ENCODE measurements at regions not wholly inside any gene's neighbourhood (a gene's known extent, or its start where the extent isn't known, plus 50 kb on each side); places are given as distances from the start of the nearest gene placed in this dataset.

DNA sequence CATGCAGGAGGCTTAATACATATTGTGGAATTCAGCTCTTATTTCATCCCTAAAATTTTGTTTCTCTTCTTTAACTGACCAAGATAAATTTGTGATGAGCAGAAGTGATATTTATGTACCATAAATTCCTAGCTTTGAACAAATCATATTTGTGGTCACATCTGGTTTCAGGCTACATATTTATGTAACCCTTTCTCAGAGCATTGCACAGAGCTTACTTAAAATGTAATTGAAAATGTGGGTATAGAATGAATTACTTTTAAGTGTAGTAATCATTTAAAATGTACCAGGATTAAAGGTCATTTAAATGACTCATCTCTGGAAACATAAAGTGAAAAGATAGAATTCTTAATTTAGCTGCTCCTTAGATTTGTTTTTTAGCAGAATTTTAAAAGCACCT lies 129.9 kb upstream of the FRMD6 start:
- TF ChIP-seq, protein P1, sequence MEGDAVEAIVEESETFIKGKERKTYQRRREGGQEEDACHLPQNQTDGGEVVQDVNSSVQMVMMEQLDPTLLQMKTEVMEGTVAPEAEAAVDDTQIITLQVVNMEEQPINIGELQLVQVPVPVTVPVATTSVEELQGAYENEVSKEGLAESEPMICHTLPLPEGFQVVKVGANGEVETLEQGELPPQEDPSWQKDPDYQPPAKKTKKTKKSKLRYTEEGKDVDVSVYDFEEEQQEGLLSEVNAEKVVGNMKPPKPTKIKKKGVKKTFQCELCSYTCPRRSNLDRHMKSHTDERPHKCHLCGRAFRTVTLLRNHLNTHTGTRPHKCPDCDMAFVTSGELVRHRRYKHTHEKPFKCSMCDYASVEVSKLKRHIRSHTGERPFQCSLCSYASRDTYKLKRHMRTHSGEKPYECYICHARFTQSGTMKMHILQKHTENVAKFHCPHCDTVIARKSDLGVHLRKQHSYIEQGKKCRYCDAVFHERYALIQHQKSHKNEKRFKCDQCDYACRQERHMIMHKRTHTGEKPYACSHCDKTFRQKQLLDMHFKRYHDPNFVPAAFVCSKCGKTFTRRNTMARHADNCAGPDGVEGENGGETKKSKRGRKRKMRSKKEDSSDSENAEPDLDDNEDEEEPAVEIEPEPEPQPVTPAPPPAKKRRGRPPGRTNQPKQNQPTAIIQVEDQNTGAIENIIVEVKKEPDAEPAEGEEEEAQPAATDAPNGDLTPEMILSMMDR (IDR thresholded peaks at IDR 0.05), result no peak
- TF ChIP-seq POLR2A (IDR thresholded peaks at IDR 0.05) (no peak), POLR2AphosphoS5 (IDR thresholded peaks at IDR 0.05) (no peak)

Data from sigmoid colon (tissue), 4 donors.